Osteocyte (in vitro differentiated cells): ENCODE measurements at regions not wholly inside any gene's neighbourhood (a gene's known extent, or its start where the extent isn't known, plus 50 kb on each side); places are given as distances from the start of the nearest gene placed in this dataset.

Experiments used
- DNase-seq: peaks from one replicate; pipeline ENCODE4 v3.0.0; 2021; ENCODE audit warnings: mixed read lengths; ENCODE audit not compliant: unreplicated experiment; ENCODE audit errors: extremely low spot score
- H3K27ac Mint-ChIP-seq: one replicate; pipeline ENCODE4 v1.8.0; 2021; ENCODE audit warnings: mild to moderate bottlenecking, mixed read lengths; ENCODE audit not compliant: unreplicated experiment
- H3K27me3 Mint-ChIP-seq: one replicate; pipeline ENCODE4 v1.8.0; 2021; ENCODE audit warnings: mixed read lengths; ENCODE audit not compliant: unreplicated experiment
- H3K36me3 Mint-ChIP-seq: one replicate; pipeline ENCODE4 v1.8.0; 2021; ENCODE audit warnings: mixed read lengths; ENCODE audit not compliant: unreplicated experiment
- H3K4me1 Mint-ChIP-seq: one replicate; pipeline ENCODE4 v1.8.0; 2021; ENCODE audit warnings: mixed read lengths; ENCODE audit not compliant: unreplicated experiment
- H3K4me3 Mint-ChIP-seq: one replicate; pipeline ENCODE4 v1.8.0; 2021; ENCODE audit warnings: mild to moderate bottlenecking, moderate library complexity, mixed read lengths; ENCODE audit not compliant: unreplicated experiment
- H3K9me3 Mint-ChIP-seq: one replicate; pipeline ENCODE4 v1.8.0; 2021; ENCODE audit warnings: mixed read lengths; ENCODE audit not compliant: unreplicated experiment
- CTCF ChIP-seq: fragments of 200-600 bp; sonication (generic); IDR thresholded peaks from 2 replicates; pipeline ENCODE4 v1.5.0; 2021; ENCODE audit warnings: antibody characterized with exemption, mild to moderate bottlenecking, moderate library complexity

GRCh38 chr21:25246546-25246945 lies 360.7 kb downstream of the MRPL39 start:
- Mint-ChIP-seq H3K9me3 (peaks cover 3% of the 10 kb centered on the region), H3K27ac (no peak overlapping the region), H3K27me3 (peaks cover 5% of the 10 kb centered on the region), H3K4me3 (no peak overlapping the region), H3K4me1 (no peaks in the 10 kb centered on the region), H3K36me3 (no peaks in the 10 kb centered on the region)
- no peak for DNase-seq
- TF ChIP-seq CTCF: no peak

- H3K4me1 Mint-ChIP-seq: no peaks in the 10 kb centered on the region
- H3K9me3 Mint-ChIP-seq: peaks cover 9% of the 10 kb centered on the region
- H3K27me3 Mint-ChIP-seq: peaks cover 5% of the 10 kb centered on the region
- DNase-seq: no peak
- no peak for TF ChIP-seq CTCF
- H3K4me3 Mint-ChIP-seq: no peak overlapping the region
- no peaks in the 10 kb centered on the region for H3K36me3 Mint-ChIP-seq
- H3K27ac Mint-ChIP-seq: no peak overlapping the region
These were observed 362.5 kb downstream of the MRPL39 start for GRCh38 chr21:25244735-25245134.

GRCh38 chr21:25243808-25244207 lies 363.5 kb downstream of the MRPL39 start:
- no peak for TF ChIP-seq CTCF
- Mint-ChIP-seq H3K4me3 (no peak overlapping the region), H3K27me3 (peaks cover 5% of the 10 kb centered on the region), H3K27ac (no peak overlapping the region), H3K36me3 (no peaks in the 10 kb centered on the region), H3K4me1 (no peaks in the 10 kb centered on the region), H3K9me3 (peaks cover 14% of the 10 kb centered on the region)
- DNase-seq: no peak

- H3K9me3 Mint-ChIP-seq: peaks cover 38% of the 10 kb centered on the region
These were observed 366.3 kb downstream of the MRPL39 start for GRCh38 chr21:25240974-25241373.

More at GRCh38 chr21:25240974-25241373, 366.3 kb downstream of the MRPL39 start:
- Mint-ChIP-seq H3K4me1 (no peaks in the 10 kb centered on the region), H3K27me3 (peaks cover 5% of the 10 kb centered on the region), H3K36me3 (peaks cover 2% of the 10 kb centered on the region), H3K4me3 (no peak overlapping the region), H3K27ac (no peak overlapping the region)
- no peak for TF ChIP-seq CTCF
- DNase-seq: no peak
